HG03378 (cell line): ENCODE measurements at regions not wholly inside any gene's neighbourhood (a gene's known extent, or its start where the extent isn't known, plus 50 kb on each side); places are given as distances from the start of the nearest gene placed in this dataset.

Source experiments
- ATAC-seq: cut with Tn5 transposase; IDR thresholded peaks from one replicate; pipeline ENCODE4 v1.9.1; 2021; ENCODE audit warnings: mild to moderate bottlenecking, moderate library complexity; ENCODE audit not compliant: unreplicated experiment

GRCh38 chr2:163541943-163542342 lies 193.9 kb downstream of the FIGN start:
- no peak for ATAC-seq

- no peak for ATAC-seq
Measured at GRCh38 chr2:163541495-163541894, 194.3 kb downstream of the FIGN start.

DNA sequence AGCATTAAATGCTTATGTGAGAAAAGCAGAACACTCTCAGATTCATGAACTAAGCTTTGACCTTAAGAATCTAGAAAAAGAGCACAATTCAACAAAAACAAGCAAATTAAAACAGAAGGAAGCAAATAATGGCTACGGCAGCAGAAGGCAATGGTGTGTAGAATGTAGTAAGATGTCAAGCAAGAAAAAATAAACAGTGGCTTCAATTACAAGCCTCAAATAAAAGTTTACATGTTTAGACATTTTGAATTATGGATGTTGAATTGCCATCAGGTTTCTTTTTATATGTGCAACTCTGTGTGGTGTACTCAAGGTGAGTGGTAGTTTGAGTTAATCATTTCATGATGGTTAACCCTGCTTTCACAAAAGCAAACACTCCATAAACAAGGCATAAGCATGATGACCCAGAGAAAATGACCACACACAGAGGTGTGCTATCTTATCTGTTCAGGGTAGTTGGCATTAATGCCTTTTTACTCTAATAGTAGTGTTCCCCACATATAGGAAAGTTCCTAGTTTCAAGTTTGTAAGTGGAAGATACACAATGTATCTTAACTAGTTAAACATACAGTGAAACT lies 207.1 kb downstream of the FIGN start:
- no peak for ATAC-seq

- ATAC-seq: no peak
Measured at GRCh38 chr2:163527381-163527780, 208.4 kb downstream of the FIGN start.

GRCh38 chr2:163518762-163519161 lies 217.0 kb downstream of the FIGN start:
- no peak for ATAC-seq

DNA sequence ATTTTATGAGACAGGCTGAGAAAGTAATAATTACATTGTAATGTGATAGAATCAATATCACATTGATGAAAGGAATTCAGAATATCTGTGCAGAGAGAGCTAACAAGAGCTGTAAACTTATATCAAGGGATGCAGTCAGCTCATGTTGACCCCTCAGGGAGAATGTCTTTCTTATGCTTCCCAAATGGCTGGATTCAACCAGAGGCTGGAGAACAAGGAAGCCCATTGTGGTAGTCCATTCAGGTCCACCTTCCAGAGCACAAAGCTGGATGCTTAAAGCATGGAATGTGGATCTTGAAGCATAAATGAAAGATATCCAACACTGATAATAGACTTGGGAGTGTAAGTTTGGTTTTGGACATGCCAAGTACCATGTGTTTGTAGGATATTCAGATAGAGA lies 220.0 kb downstream of the FIGN start:
- ATAC-seq: no peak

GRCh38 chr2:163505281-163505680 lies 230.5 kb downstream of the FIGN start:
- ATAC-seq: no peak

- ATAC-seq: no peak
Measured at GRCh38 chr2:163493359-163494298, 242.2 kb downstream of the FIGN start.

GRCh38 chr2:163491850-163492249 lies 244.0 kb downstream of the FIGN start:
- ATAC-seq: no peak

DNA sequence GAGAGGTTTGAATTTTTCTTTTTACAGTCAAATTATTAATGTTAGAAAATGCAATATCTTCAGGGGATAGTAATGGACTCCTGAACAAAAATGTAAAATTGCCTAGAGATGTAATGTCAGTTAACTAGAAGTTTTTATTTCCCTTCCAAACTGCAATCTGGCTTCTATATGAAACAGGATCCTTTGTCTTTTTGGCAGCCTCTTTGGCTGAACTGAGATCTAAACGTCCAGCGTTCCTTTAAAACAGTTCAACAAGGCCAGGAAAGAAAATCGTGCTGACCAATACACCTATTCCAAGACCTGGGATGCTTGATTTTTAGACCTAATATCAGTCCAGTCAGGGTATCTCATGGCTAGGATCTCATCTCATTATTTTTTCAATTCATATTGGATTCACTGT lies 245.5 kb downstream of the FIGN start:
- ATAC-seq: no peak

DNA sequence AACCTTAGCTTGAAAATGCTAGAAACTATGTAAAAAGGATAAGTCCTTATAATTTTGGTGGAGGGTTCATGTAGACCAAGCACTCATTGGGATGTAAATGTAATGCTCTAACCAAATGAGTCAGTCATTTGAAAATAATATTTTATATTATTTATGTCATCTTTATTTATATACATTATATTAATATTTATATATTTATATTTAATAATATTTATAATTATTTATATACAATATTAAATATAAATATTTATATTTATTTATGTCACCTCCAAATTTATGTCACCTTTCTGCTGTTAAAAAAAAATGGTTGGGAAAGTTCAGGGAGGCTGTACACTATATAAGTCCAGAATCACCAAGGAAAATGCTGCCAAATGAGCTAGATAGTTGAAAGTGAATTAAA lies 254.3 kb downstream of the FIGN start:
- ATAC-seq: no peak

DNA sequence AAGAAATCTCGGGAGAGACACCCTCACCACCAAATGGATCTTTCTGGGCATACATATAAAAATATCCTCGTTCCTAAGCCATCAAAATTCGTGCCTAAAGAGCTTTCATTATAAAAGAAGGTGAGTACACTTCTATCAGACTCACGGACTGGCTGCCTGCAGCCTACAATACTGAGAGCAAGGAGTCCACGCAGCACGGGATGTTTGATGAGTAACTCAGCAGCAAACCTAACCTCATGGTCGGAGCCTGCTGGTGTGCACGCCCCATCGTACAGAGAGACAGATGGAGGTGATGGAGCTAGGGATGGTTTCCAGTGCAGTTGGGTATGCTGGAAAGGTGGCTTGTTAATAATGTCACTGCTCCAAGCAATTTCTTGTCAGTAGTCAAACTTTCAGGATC lies 256.2 kb downstream of the FIGN start:
- ATAC-seq: no peak

DNA sequence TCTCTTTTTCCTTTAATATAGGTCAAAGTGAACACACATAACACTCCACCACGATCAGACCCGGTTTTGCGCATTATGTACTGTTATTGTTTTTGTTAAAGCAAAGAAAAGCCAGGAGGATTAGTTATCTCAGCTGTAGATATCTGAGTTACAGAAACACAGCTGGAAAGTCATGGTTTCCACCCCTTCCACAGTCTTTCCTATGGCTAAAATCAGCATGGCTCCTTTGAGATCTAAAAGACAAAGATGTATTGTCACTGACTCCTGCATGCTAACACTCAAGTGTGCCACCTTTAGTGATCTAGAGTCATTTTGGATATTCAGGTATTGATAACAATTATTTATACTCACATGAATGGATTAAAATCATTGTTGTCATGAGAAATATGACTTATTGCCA lies 260.0 kb downstream of the FIGN start:
- ATAC-seq: no peak

- no peak for ATAC-seq
Measured at GRCh38 chr2:163474889-163475288, 260.9 kb downstream of the FIGN start.

DNA sequence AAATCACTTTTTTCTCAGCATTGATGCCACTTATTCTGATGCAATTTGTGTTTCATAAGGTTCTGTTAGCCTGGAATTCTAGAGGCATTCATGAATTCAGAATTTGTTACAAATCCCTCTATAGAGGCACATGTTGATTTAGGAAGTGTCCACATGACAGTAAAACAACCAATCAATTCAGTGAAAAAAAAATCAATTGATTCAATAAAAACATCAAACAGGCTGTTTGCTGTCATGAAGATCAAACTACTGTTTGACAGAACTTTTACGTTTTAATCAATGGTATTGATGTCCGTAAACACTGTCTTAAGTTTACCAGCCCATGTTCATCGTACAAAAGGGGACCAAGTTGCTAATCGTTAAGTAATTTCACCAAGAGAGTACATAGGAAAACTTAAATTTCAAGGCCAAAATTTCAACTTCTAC lies 261.5 kb downstream of the FIGN start:
- ATAC-seq: no peak

GRCh38 chr2:163471947-163472346 lies 263.9 kb downstream of the FIGN start:
- no peak for ATAC-seq

- ATAC-seq: no peak
Measured at GRCh38 chr2:163469561-163469962, 266.2 kb downstream of the FIGN start.

GRCh38 chr2:163467251-163467630 lies 268.6 kb downstream of the FIGN start:
- no peak for ATAC-seq

- ATAC-seq: no peak
Measured at GRCh38 chr2:163466331-163467250, 269.2 kb downstream of the FIGN start.

GRCh38 chr2:163465440-163465839 lies 270.4 kb downstream of the FIGN start:
- ATAC-seq: no peak

DNA sequence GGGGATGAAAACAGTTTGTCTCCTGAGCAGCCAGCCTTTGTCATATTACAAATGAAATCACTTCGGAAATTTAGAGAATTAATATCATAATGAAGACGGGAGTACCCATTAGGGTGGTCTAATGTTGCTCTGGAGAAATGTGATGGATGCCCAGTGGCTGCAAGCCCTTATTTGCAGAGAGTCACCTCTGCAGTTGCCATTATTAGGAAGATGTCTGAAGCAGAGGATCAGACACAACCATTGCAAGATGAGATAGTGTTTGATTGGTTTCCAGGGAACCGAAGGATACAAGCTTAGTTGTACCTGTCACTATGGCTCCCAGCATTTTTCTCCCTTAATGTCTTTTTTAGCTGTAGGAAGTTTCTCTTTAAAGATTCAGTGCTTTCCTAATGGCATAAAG lies 272.4 kb downstream of the FIGN start:
- no peak for ATAC-seq
